ENCODE measurements at regions not wholly inside any gene's neighbourhood (a gene's known extent, or its start where the extent isn't known, plus 50 kb on each side); places are given as distances from the start of the nearest gene placed in this dataset.

DNA sequence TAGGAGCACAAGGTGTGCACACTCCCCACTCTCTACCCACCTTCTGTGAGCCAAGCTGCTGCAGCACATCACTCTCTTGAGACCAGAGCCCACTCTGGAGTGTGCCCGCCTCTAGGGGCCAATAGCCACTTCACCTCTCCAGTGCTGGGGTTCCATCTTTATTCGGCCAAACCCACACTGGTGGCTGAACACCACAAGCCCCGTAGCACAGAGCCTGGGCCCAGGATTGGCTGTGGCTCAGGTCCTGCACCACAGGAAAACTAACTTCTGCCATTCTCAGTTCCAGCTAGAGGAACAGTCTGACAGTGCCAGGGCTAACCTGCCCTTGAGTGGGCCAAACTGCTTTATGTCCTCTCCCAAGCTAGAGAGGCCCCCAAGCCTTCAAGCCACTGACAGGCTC, 111.0 kb upstream of the TOX3 start:
- no peak for TF ChIP-seq NFE2L1 (tag; IDR thresholded peaks at IDR 0.05; ENCODE audit: borderline replicate concordance, low read depth)
- no peak for TF ChIP-seq POLR2AphosphoS5 (IDR thresholded peaks at IDR 0.05; ENCODE audit: control insufficient read depth, insufficient read depth, low read depth, low read length)
- TF ChIP-seq MYNN (IDR thresholded peaks at IDR 0.05), result no peak
- no peak for TF ChIP-seq MYNN (CRISPR knock-in tag; IDR thresholded peaks at IDR 0.05)
- no peak for TF ChIP-seq POLR3G (IDR thresholded peaks at IDR 0.05; ENCODE audit: extremely low read depth, insufficient read length, insufficient replicate concordance)
- TF ChIP-seq ZBTB1 (CRISPR knock-in tag; IDR thresholded peaks at IDR 0.05; ENCODE audit: borderline replicate concordance, low read depth), result no peak
- TF ChIP-seq, protein P1, sequence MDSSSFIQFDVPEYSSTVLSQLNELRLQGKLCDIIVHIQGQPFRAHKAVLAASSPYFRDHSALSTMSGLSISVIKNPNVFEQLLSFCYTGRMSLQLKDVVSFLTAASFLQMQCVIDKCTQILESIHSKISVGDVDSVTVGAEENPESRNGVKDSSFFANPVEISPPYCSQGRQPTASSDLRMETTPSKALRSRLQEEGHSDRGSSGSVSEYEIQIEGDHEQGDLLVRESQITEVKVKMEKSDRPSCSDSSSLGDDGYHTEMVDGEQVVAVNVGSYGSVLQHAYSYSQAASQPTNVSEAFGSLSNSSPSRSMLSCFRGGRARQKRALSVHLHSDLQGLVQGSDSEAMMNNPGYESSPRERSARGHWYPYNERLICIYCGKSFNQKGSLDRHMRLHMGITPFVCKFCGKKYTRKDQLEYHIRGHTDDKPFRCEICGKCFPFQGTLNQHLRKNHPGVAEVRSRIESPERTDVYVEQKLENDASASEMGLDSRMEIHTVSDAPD (CRISPR knock-in tag; IDR thresholded peaks at IDR 0.05), result no peak
- no peak for TF ChIP-seq SP1 (CRISPR knock-in tag; IDR thresholded peaks at IDR 0.05)
- no peak for TF ChIP-seq POLR2A (conservative IDR thresholded peaks at IDR 0.05)
- TF ChIP-seq MAZ (CRISPR knock-in tag; conservative IDR thresholded peaks at IDR 0.05 in 1 of 2, IDR thresholded peaks at IDR 0.05 in 1 of 2), result no peak
- TF ChIP-seq EZH2 (IDR thresholded peaks at IDR 0.05; ENCODE audit: borderline replicate concordance, low read depth, low read length), result no peak
- TF ChIP-seq, protein P2, sequence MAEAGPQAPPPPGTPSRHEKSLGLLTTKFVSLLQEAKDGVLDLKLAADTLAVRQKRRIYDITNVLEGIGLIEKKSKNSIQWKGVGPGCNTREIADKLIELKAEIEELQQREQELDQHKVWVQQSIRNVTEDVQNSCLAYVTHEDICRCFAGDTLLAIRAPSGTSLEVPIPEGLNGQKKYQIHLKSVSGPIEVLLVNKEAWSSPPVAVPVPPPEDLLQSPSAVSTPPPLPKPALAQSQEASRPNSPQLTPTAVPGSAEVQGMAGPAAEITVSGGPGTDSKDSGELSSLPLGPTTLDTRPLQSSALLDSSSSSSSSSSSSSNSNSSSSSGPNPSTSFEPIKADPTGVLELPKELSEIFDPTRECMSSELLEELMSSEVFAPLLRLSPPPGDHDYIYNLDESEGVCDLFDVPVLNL (CRISPR knock-in tag; IDR thresholded peaks at IDR 0.05; ENCODE audit: low read depth), result no peak
